ENCODE measurements at regions not wholly inside any gene's neighbourhood (a gene's known extent, or its start where the extent isn't known, plus 50 kb on each side); places are given as distances from the start of the nearest gene placed in this dataset.
"Not testable (repeated sequence)": the region's sequence is repeated elsewhere in the genome, so short reads cannot be mapped to it uniquely, and the experiment has no call there.

GRCh38 chr14:30058401-30058800 lies 130.8 kb upstream of the PRKD1 start:
- no peak overlapping the region for H3K27ac ChIP-seq (ENCODE audit: low read depth in 2 of 2, low read length in 1 of 2)
- no peaks in the 10 kb centered on the region for H3K27me3 ChIP-seq (ENCODE audit: control insufficient read depth in 1 of 2, insufficient read depth in 2 of 2, low read length in 2 of 2)
- H3K4me3 ChIP-seq (ENCODE audit: low read depth in 1 of 2, low read length in 2 of 2): no peak overlapping the region
- no peaks in the 10 kb centered on the region for H3K36me3 ChIP-seq (ENCODE audit: control insufficient read depth in 2 of 2, insufficient read depth in 2 of 2, low read length in 1 of 2)
- WGBS, 2 donors: 80 to 84% methylated on average over 1 of the region's 1 CpG
- H3K9me3 ChIP-seq (ENCODE audit: control insufficient read depth in 2 of 2, insufficient read depth in 1 of 2, low read depth in 1 of 2, low read length in 1 of 2): no peaks in the 10 kb centered on the region
- no peaks in the 10 kb centered on the region for H3K4me1 ChIP-seq (ENCODE audit: control insufficient read depth in 2 of 2, insufficient read depth in 2 of 2, low read length in 1 of 2)

- 47 to 58% methylated on average over 2 of the region's 2 CpGs for WGBS, 2 donors
- H3K4me3 ChIP-seq (ENCODE audit: low read depth in 1 of 2, low read length in 2 of 2): no peak overlapping the region
Measured at GRCh38 chr14:30063746-30064145, 136.1 kb upstream of the PRKD1 start.

GRCh38 chr14:30064454-30064853 lies 136.8 kb upstream of the PRKD1 start:
- Histone ChIP-seq H3K36me3 (ENCODE audit: control insufficient read depth in 2 of 2, insufficient read depth in 2 of 2, low read length in 1 of 2) (no peaks in the 10 kb centered on the region), H3K4me3 (ENCODE audit: low read depth in 1 of 2, low read length in 2 of 2) (no peak overlapping the region), H3K27ac (ENCODE audit: low read depth in 2 of 2, low read length in 1 of 2) (no peak overlapping the region), H3K4me1 (ENCODE audit: control insufficient read depth in 2 of 2, insufficient read depth in 2 of 2, low read length in 1 of 2) (no peaks in the 10 kb centered on the region), H3K9me3 (ENCODE audit: control insufficient read depth in 2 of 2, insufficient read depth in 1 of 2, low read depth in 1 of 2, low read length in 1 of 2) (no peaks in the 10 kb centered on the region), H3K27me3 (ENCODE audit: control insufficient read depth in 1 of 2, insufficient read depth in 2 of 2, low read length in 2 of 2) (no peaks in the 10 kb centered on the region)

More at GRCh38 chr14:30063746-30064145, 136.1 kb upstream of the PRKD1 start:
- no peaks in the 10 kb centered on the region for H3K27me3 ChIP-seq (ENCODE audit: control insufficient read depth in 1 of 2, insufficient read depth in 2 of 2, low read length in 2 of 2)
- H3K9me3 ChIP-seq (ENCODE audit: control insufficient read depth in 2 of 2, insufficient read depth in 1 of 2, low read depth in 1 of 2, low read length in 1 of 2): no peaks in the 10 kb centered on the region
- no peak overlapping the region for H3K27ac ChIP-seq (ENCODE audit: low read depth in 2 of 2, low read length in 1 of 2)
- H3K4me1 ChIP-seq (ENCODE audit: control insufficient read depth in 2 of 2, insufficient read depth in 2 of 2, low read length in 1 of 2): no peaks in the 10 kb centered on the region
- no peaks in the 10 kb centered on the region for H3K36me3 ChIP-seq (ENCODE audit: control insufficient read depth in 2 of 2, insufficient read depth in 2 of 2, low read length in 1 of 2)

- Histone ChIP-seq H3K27me3 (ENCODE audit: control insufficient read depth in 1 of 2, insufficient read depth in 2 of 2, low read length in 2 of 2) (no peaks in the 10 kb centered on the region), H3K9me3 (ENCODE audit: control insufficient read depth in 2 of 2, insufficient read depth in 1 of 2, low read depth in 1 of 2, low read length in 1 of 2) (peaks cover 3 to 4% of the 10 kb centered on the region in 2 donors), H3K4me1 (ENCODE audit: control insufficient read depth in 2 of 2, insufficient read depth in 2 of 2, low read length in 1 of 2) (no peaks in the 10 kb centered on the region), H3K27ac (ENCODE audit: low read depth in 2 of 2, low read length in 1 of 2) (no peak overlapping the region), H3K4me3 (ENCODE audit: low read depth in 1 of 2, low read length in 2 of 2) (no peak overlapping the region), H3K36me3 (ENCODE audit: control insufficient read depth in 2 of 2, insufficient read depth in 2 of 2, low read length in 1 of 2) (no peaks in the 10 kb centered on the region)
- WGBS, 2 donors: 35 to 40% methylated on average over 1 of the region's 1 CpG
Measured at GRCh38 chr14:30069536-30069935, 141.9 kb upstream of the PRKD1 start.

GRCh38 chr14:30072454-30072853 lies 144.8 kb upstream of the PRKD1 start:
- H3K36me3 ChIP-seq (ENCODE audit: control insufficient read depth in 2 of 2, insufficient read depth in 2 of 2, low read length in 1 of 2): not testable (repeated sequence)

GRCh38 chr14:30077946-30078345 lies 150.3 kb upstream of the PRKD1 start:
- no peak overlapping the region for H3K4me3 ChIP-seq (ENCODE audit: low read depth in 1 of 2, low read length in 2 of 2)
- no peaks in the 10 kb centered on the region for H3K36me3 ChIP-seq (ENCODE audit: control insufficient read depth in 2 of 2, insufficient read depth in 2 of 2, low read length in 1 of 2)
- no peak overlapping the region for H3K27ac ChIP-seq (ENCODE audit: low read depth in 2 of 2, low read length in 1 of 2)
- no peaks in the 10 kb centered on the region for H3K4me1 ChIP-seq (ENCODE audit: control insufficient read depth in 2 of 2, insufficient read depth in 2 of 2, low read length in 1 of 2)
- WGBS, 2 donors: 47 to 67% methylated on average over 2 of the region's 2 CpGs
- H3K27me3 ChIP-seq (ENCODE audit: control insufficient read depth in 1 of 2, insufficient read depth in 2 of 2, low read length in 2 of 2): no peaks in the 10 kb centered on the region
- peaks cover 0 to 1% of the 10 kb centered on the region in 2 donors for H3K9me3 ChIP-seq (ENCODE audit: control insufficient read depth in 2 of 2, insufficient read depth in 1 of 2, low read depth in 1 of 2, low read length in 1 of 2)

More at GRCh38 chr14:30072454-30072853, 144.8 kb upstream of the PRKD1 start:
- H3K4me3 ChIP-seq (ENCODE audit: low read depth in 1 of 2, low read length in 2 of 2); H3K27me3 ChIP-seq (ENCODE audit: control insufficient read depth in 1 of 2, insufficient read depth in 2 of 2, low read length in 2 of 2); H3K27ac ChIP-seq (ENCODE audit: low read depth in 2 of 2, low read length in 1 of 2); H3K4me1 ChIP-seq (ENCODE audit: control insufficient read depth in 2 of 2, insufficient read depth in 2 of 2, low read length in 1 of 2); H3K9me3 ChIP-seq (ENCODE audit: control insufficient read depth in 2 of 2, insufficient read depth in 1 of 2, low read depth in 1 of 2, low read length in 1 of 2): not testable (repeated sequence)
- WGBS, 2 donors: 33 to 54% methylated on average over 2 of the region's 2 CpGs

GRCh38 chr14:30078811-30079402 lies 151.3 kb upstream of the PRKD1 start:
- Histone ChIP-seq H3K4me3 (ENCODE audit: low read depth in 1 of 2, low read length in 2 of 2) (no peak overlapping the region), H3K4me1 (ENCODE audit: control insufficient read depth in 2 of 2, insufficient read depth in 2 of 2, low read length in 1 of 2) (no peaks in the 10 kb centered on the region)
- 71 to 75% methylated on average over 8 of the region's 8 CpGs for WGBS, 2 donors

GRCh38 chr14:30082486-30082885 lies 154.8 kb upstream of the PRKD1 start:
- no peaks in the 10 kb centered on the region for H3K36me3 ChIP-seq (ENCODE audit: control insufficient read depth in 2 of 2, insufficient read depth in 2 of 2, low read length in 1 of 2)
- H3K27me3 ChIP-seq (ENCODE audit: control insufficient read depth in 1 of 2, insufficient read depth in 2 of 2, low read length in 2 of 2): no peaks in the 10 kb centered on the region
- H3K4me1 ChIP-seq (ENCODE audit: control insufficient read depth in 2 of 2, insufficient read depth in 2 of 2, low read length in 1 of 2): no peaks in the 10 kb centered on the region
- H3K9me3 ChIP-seq (ENCODE audit: control insufficient read depth in 2 of 2, insufficient read depth in 1 of 2, low read depth in 1 of 2, low read length in 1 of 2): no peaks in the 10 kb centered on the region
- H3K4me3 ChIP-seq (ENCODE audit: low read depth in 1 of 2, low read length in 2 of 2): no peak overlapping the region
- WGBS, 2 donors: 57 to 74% methylated on average over 1 of the region's 1 CpG
- no peak overlapping the region for H3K27ac ChIP-seq (ENCODE audit: low read depth in 2 of 2, low read length in 1 of 2)

More at GRCh38 chr14:30078811-30079402, 151.3 kb upstream of the PRKD1 start:
- H3K9me3 ChIP-seq (ENCODE audit: control insufficient read depth in 2 of 2, insufficient read depth in 1 of 2, low read depth in 1 of 2, low read length in 1 of 2): no peaks in the 10 kb centered on the region
- no peaks in the 10 kb centered on the region for H3K27me3 ChIP-seq (ENCODE audit: control insufficient read depth in 1 of 2, insufficient read depth in 2 of 2, low read length in 2 of 2)
- H3K27ac ChIP-seq (ENCODE audit: low read depth in 2 of 2, low read length in 1 of 2): no peak overlapping the region
- H3K36me3 ChIP-seq (ENCODE audit: control insufficient read depth in 2 of 2, insufficient read depth in 2 of 2, low read length in 1 of 2): no peaks in the 10 kb centered on the region

- H3K27me3 ChIP-seq (ENCODE audit: control insufficient read depth in 1 of 2, insufficient read depth in 2 of 2, low read length in 2 of 2): no peaks in the 10 kb centered on the region
- no peak overlapping the region for H3K27ac ChIP-seq (ENCODE audit: low read depth in 2 of 2, low read length in 1 of 2)
- no peaks in the 10 kb centered on the region for H3K9me3 ChIP-seq (ENCODE audit: control insufficient read depth in 2 of 2, insufficient read depth in 1 of 2, low read depth in 1 of 2, low read length in 1 of 2)
- no peaks in the 10 kb centered on the region for H3K36me3 ChIP-seq (ENCODE audit: control insufficient read depth in 2 of 2, insufficient read depth in 2 of 2, low read length in 1 of 2)
- no peak overlapping the region for H3K4me3 ChIP-seq (ENCODE audit: low read depth in 1 of 2, low read length in 2 of 2)
- 77 to 78% methylated on average over 3 of the region's 3 CpGs for WGBS, 2 donors
- no peaks in the 10 kb centered on the region for H3K4me1 ChIP-seq (ENCODE audit: control insufficient read depth in 2 of 2, insufficient read depth in 2 of 2, low read length in 1 of 2)
Measured at GRCh38 chr14:30084811-30085210, 157.2 kb upstream of the PRKD1 start.

GRCh38 chr14:30085943-30086342 lies 158.3 kb upstream of the PRKD1 start:
- Histone ChIP-seq H3K36me3 (ENCODE audit: control insufficient read depth in 2 of 2, insufficient read depth in 2 of 2, low read length in 1 of 2) (no peaks in the 10 kb centered on the region), H3K27ac (ENCODE audit: low read depth in 2 of 2, low read length in 1 of 2) (no peak overlapping the region), H3K4me3 (ENCODE audit: low read depth in 1 of 2, low read length in 2 of 2) (no peak overlapping the region), H3K4me1 (ENCODE audit: control insufficient read depth in 2 of 2, insufficient read depth in 2 of 2, low read length in 1 of 2) (no peaks in the 10 kb centered on the region), H3K27me3 (ENCODE audit: control insufficient read depth in 1 of 2, insufficient read depth in 2 of 2, low read length in 2 of 2) (no peaks in the 10 kb centered on the region), H3K9me3 (ENCODE audit: control insufficient read depth in 2 of 2, insufficient read depth in 1 of 2, low read depth in 1 of 2, low read length in 1 of 2) (peaks cover 0 to 3% of the 10 kb centered on the region in 2 donors)
- 90 to 92% methylated on average over 3 of the region's 3 CpGs for WGBS, 2 donors
